HCT116 (cell line): ENCODE measurements at regions not wholly inside any gene's neighbourhood (a gene's known extent, or its start where the extent isn't known, plus 50 kb on each side); places are given as distances from the start of the nearest gene placed in this dataset.

Source experiments
- ATAC-seq: fragments of 200-7000 bp; cut with Tn5 transposase; 2 replicates; pipeline ENCODE4 v1.9.1; 2020; ENCODE audit warnings: mild to moderate bottlenecking, moderate library complexity
- BruUV-seq: library from RNA; stranded (reverse); fragments of 400-500 nt; replicated peaks from 2 replicates; lab custom pipeline; 2021; lab: Mats Ljungman, UMichigan
- CTCF ChIA-PET: fragments of 300-600 bp; sonication (Branson Sonifier 250); formaldehyde crosslinking; loops from one replicate; lab custom pipeline; 2021; ENCODE audit warnings: antibody characterized with exemption; lab: Charles Lee
- POLR2A ChIA-PET: fragments of 300-600, 350-600 bp; sonication (Branson Sonifier 250); formaldehyde crosslinking; loops from one replicate; lab custom pipeline; 2021; ENCODE audit warnings: antibody characterized with exemption; lab: Charles Lee
- RAD21 ChIA-PET, 2 experiments: fragments of 300-600 bp; sonication (Branson Sonifier 250); formaldehyde crosslinking; loops; one replicate each; lab custom pipeline; 2023; ENCODE audit warnings: low total read pairs in 2 of 2; ENCODE audit not compliant: uncharacterized antibody in 2 of 2, unreplicated experiment in 2 of 2, low non-redundant PET in 1 of 2; lab: Charles Lee
- DNase-seq: peaks from one replicate; pipeline ENCODE4 v3.0.0-alpha.2; 2010; ENCODE audit warnings: low read depth, low spot score
- H2AFZ ChIP-seq: fragments of 200-600 bp; shearing (Covaris generic), sonication (generic); 2 replicates; pipeline ENCODE4 v1.6.1; 2017; ENCODE audit warnings: low read depth, mixed run types, mixed read lengths, antibody characterized with exemption, low read length; ENCODE audit not compliant: poor library complexity, severe bottlenecking
- H3K27ac ChIP-seq: 2 replicates; pipeline ENCODE4 v1.5.1; 2012; ENCODE audit warnings: low read depth, low read length
- H3K27me3 ChIP-seq: fragments of 200-600 bp; sonication (generic); 2 replicates; pipeline ENCODE4 v1.6.1; 2016; ENCODE audit warnings: mixed run types, low read length, mixed read lengths; ENCODE audit not compliant: insufficient read depth
- H3K36me3 ChIP-seq, 2 experiments: fragments of 200-500 bp in 1 of 2; fragments of 200-600 bp in 1 of 2; sonication (Bioruptor generic) in 1 of 2; sonication (generic) in 1 of 2; 2 replicates each; pipeline versions ENCODE4 v1.5.1 to v1.6.1; 2014 to 2016; ENCODE audit warnings: low read length in 2 of 2, inconsistent platforms in 1 of 2, mixed read lengths in 1 of 2, mixed run types in 1 of 2; ENCODE audit not compliant: insufficient read depth in 2 of 2, control insufficient read depth in 1 of 2
- H3K4me1 ChIP-seq, 2 experiments: fragments of 200-600 bp in 1 of 2; sonication (generic) in 1 of 2; 2 replicates each; pipeline versions ENCODE4 v1.5.1 to v1.6.1; 2012 to 2017; ENCODE audit warnings: low read length in 2 of 2, inconsistent platforms in 1 of 2, mild to moderate bottlenecking in 1 of 2, mixed read lengths in 1 of 2, mixed run types in 1 of 2, moderate library complexity in 1 of 2; ENCODE audit not compliant: insufficient read depth in 2 of 2, control insufficient read depth in 1 of 2
- H3K4me2 ChIP-seq: fragments of 200-600 bp; sonication (generic); 2 replicates; pipeline ENCODE4 v1.6.1; 2017; ENCODE audit warnings: mixed run types, low read length, mixed read lengths
- H3K4me3 ChIP-seq, 2 experiments: fragments of 200-600 bp in 1 of 2; sonication (generic) in 1 of 2; replicated peaks in 1 of 2; 2 replicates each; pipeline ENCODE4 v1.5.1; 2011 to 2016; ENCODE audit warnings: low read length in 2 of 2, control low read depth in 1 of 2, low read depth in 1 of 2, mild to moderate bottlenecking in 1 of 2, mixed read lengths in 1 of 2, mixed run types in 1 of 2
- H3K79me2 ChIP-seq: fragments of 200-600 bp; sonication (generic); 2 replicates; pipeline ENCODE4 v1.6.1; 2017; ENCODE audit warnings: mild to moderate bottlenecking, mixed run types, low read length, moderate library complexity, mixed read lengths; ENCODE audit not compliant: insufficient read depth
- H3K9ac ChIP-seq: fragments of 200-600 bp; sonication (generic); 2 replicates; pipeline ENCODE4 v1.6.1; 2016; ENCODE audit warnings: low read length, mixed read lengths
- H3K9me2 ChIP-seq: fragments of 200-600 bp; sonication (generic), shearing (Covaris generic); 2 replicates; pipeline ENCODE4 v1.6.1; 2017; ENCODE audit warnings: mixed run types, mild to moderate bottlenecking, moderate library complexity; ENCODE audit not compliant: insufficient read depth
- H3K9me3 ChIP-seq, 2 experiments: fragments of 200-500 bp in 1 of 2; fragments of 200-600 bp in 1 of 2; sonication (Bioruptor generic) in 1 of 2; sonication (generic) in 1 of 2; 2 replicates each; pipeline ENCODE4 v1.6.1; 2014 to 2017; ENCODE audit warnings: low read length in 2 of 2, mixed read lengths in 2 of 2, inconsistent platforms in 1 of 2, low read depth in 1 of 2, mild to moderate bottlenecking in 1 of 2, mixed run types in 1 of 2, moderate library complexity in 1 of 2; ENCODE audit not compliant: control insufficient read depth in 1 of 2, insufficient read depth in 1 of 2
- H4K20me1 ChIP-seq: fragments of 200-600 bp; sonication (generic), shearing (Covaris generic); 2 replicates; pipeline ENCODE4 v1.6.1; 2017; ENCODE audit warnings: mixed run types, mild to moderate bottlenecking, moderate library complexity; ENCODE audit not compliant: insufficient read depth
- ATF3 ChIP-seq: IDR thresholded peaks from 2 replicates; pipeline ENCODE4 v1.6.1; 2012
- CEBPB ChIP-seq: IDR thresholded peaks from 2 replicates; pipeline ENCODE4 v1.6.1; 2012; ENCODE audit warnings: low read depth
- EGR1 ChIP-seq: IDR thresholded peaks from 2 replicates; pipeline ENCODE4 v1.6.1; 2012; ENCODE audit warnings: low read depth
- ELF1 ChIP-seq: IDR thresholded peaks from 2 replicates; pipeline ENCODE4 v1.6.1; 2012; ENCODE audit warnings: low read depth, borderline replicate concordance
- EZH2phosphoT487 ChIP-seq: fragments of 200-600 bp; IDR thresholded peaks from 2 replicates; pipeline ENCODE4 v1.6.1; 2018; ENCODE audit warnings: antibody characterized with exemption, borderline replicate concordance
- FOSL1 ChIP-seq: IDR thresholded peaks from 2 replicates; pipeline ENCODE4 v1.6.1; 2012; ENCODE audit warnings: low read depth
- MAX ChIP-seq: IDR thresholded peaks from 2 replicates; pipeline ENCODE4 v1.6.1; 2012
- POLR2A ChIP-seq: IDR thresholded peaks from 2 replicates; pipeline ENCODE4 v1.7.0; 2011; ENCODE audit warnings: borderline replicate concordance; ENCODE audit not compliant: insufficient read depth, insufficient read length; ENCODE audit errors: extremely low read depth
- POLR2AphosphoS5 ChIP-seq: IDR thresholded peaks from 2 replicates; pipeline ENCODE4 v1.6.1; 2011; ENCODE audit warnings: mild to moderate bottlenecking, low read depth, low read length, moderate library complexity
- RAD21 ChIP-seq: IDR thresholded peaks from 2 replicates; pipeline ENCODE4 v1.6.1; 2012; ENCODE audit warnings: low read depth, mild to moderate bottlenecking
- SIN3A ChIP-seq: IDR thresholded peaks from 2 replicates; pipeline ENCODE4 v1.6.1; 2012; ENCODE audit warnings: low read depth
- SP1 ChIP-seq: IDR thresholded peaks from 2 replicates; pipeline ENCODE4 v1.6.1; 2012; ENCODE audit warnings: low read depth
- SRF ChIP-seq: IDR thresholded peaks from 2 replicates; pipeline ENCODE4 v1.6.1; 2012; ENCODE audit warnings: low read depth
- YY1 ChIP-seq: IDR thresholded peaks from 2 replicates; pipeline ENCODE4 v1.6.1; 2011; ENCODE audit warnings: low read length, low read depth, moderate library complexity, mild to moderate bottlenecking; ENCODE audit not compliant: insufficient replicate concordance; ENCODE audit errors: extremely low read depth
- ZBTB33 ChIP-seq: IDR thresholded peaks from 2 replicates; pipeline ENCODE4 v1.6.1; 2011; ENCODE audit warnings: mild to moderate bottlenecking, low read length, moderate library complexity; ENCODE audit not compliant: insufficient replicate concordance; ENCODE audit errors: extremely low read depth
- intact Hi-C: fragments of 100-400 bp; cut with micrococcal nuclease; formaldehyde crosslinking; loops from 2 replicates; pipeline ENCODE4 v1.10.0; 2022

DNA sequence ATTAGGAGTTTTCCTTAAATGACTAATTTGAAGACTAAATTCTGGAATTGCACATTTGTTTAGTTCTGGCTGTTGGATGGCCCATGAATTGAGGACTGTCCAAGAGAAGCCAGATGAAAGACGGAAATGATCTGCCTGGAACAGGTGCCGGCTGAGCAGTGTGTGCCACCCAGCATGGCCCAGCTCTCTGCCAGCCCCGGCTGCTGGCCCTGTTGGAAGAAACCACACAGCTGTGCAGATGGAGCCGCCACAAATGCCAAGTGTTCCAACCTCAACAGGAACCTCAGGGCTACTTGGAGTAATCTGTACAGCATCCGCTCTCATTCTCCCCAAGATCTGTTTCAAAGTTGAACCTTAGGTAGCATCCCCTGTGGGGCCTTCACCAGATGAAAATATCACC lies 67.0 kb upstream of the STARD13 start:
- Histone ChIP-seq H3K9me2 (no peaks in the 10 kb centered on the region), H3K36me3 (no peaks in the 10 kb centered on the region), H3K4me2 (no peak overlapping the region), H4K20me1 (no peaks in the 10 kb centered on the region), H3K27me3 (no peaks in the 10 kb centered on the region)
- RAD21 ChIA-PET = no interaction called here
- no peak for TF ChIP-seq SIN3A
- TF ChIP-seq ELF1 = no peak
- TF ChIP-seq POLR2AphosphoS5 = no peak
- TF ChIP-seq, all 23 proteins: peak for 0
- Histone ChIP-seq H3K79me2 (no peaks in the 10 kb centered on the region), H3K4me3 (no peak overlapping the region), H3K4me1 (peaks cover 7 to 21% of the 10 kb centered on the region in 2 experiments; a peak in 3 of 4 replicates), H3K9me3 (no peaks in the 10 kb centered on the region), H2AFZ (no peak overlapping the region), H3K27ac (no peak overlapping the region), H3K9ac (no peak overlapping the region)
- intact Hi-C loops = no loop called here
- no TSS peak for BruUV-seq
- CTCF ChIA-PET = no interaction called here
- no peak for ATAC-seq
- POLR2A ChIA-PET = no interaction called here
- no peak for DNase-seq

GRCh38 chr13:33353210-33353609 lies 67.7 kb upstream of the STARD13 start:
- CTCF ChIA-PET = no interaction called here
- no peak for ATAC-seq
- no peak overlapping the region for H3K9ac ChIP-seq
- H2AFZ ChIP-seq = no peak overlapping the region
- no peaks in the 10 kb centered on the region for H3K9me2 ChIP-seq
- no peaks in the 10 kb centered on the region for H4K20me1 ChIP-seq
- H3K27me3 ChIP-seq = no peaks in the 10 kb centered on the region
- H3K79me2 ChIP-seq = no peaks in the 10 kb centered on the region
- RAD21 ChIA-PET = no interaction called here
- BruUV-seq = no TSS peak
- no peak for TF ChIP-seq YY1
- no peak for TF ChIP-seq EGR1
- TF ChIP-seq ZBTB33 = no peak
- TF ChIP-seq CEBPB = no peak
- no peak for TF ChIP-seq ELF1
- TF ChIP-seq EZH2phosphoT487 = no peak
- no peak for TF ChIP-seq ATF3
- TF ChIP-seq MAX = no peak
- TF ChIP-seq FOSL1 = no peak
- TF ChIP-seq SRF = no peak
- TF ChIP-seq POLR2A = no peak
- TF ChIP-seq SP1 = no peak
- no peak for TF ChIP-seq RAD21
- no peaks in the 10 kb centered on the region for H3K9me3 ChIP-seq
- H3K36me3 ChIP-seq = no peaks in the 10 kb centered on the region
- POLR2A ChIA-PET = no interaction called here
- no peak overlapping the region for H3K27ac ChIP-seq
- intact Hi-C loops = no loop called here
- H3K4me1 ChIP-seq = peaks cover 7 to 21% of the 10 kb centered on the region in 2 experiments; a peak in 3 of 4 replicates
- H3K4me2 ChIP-seq = no peak overlapping the region
- no peak overlapping the region for H3K4me3 ChIP-seq
- DNase-seq = no peak
